CD14-positive monocyte (primary cell): ENCODE measurements at regions not wholly inside any gene's neighbourhood (a gene's known extent, or its start where the extent isn't known, plus 50 kb on each side); places are given as distances from the start of the nearest gene placed in this dataset.

Experiments
- DNase-seq, 3 donors: peaks; one replicate each; pipeline ENCODE4 v3.0.0-alpha.2; 2011 to 2022
- H2AFZ ChIP-seq: 2 replicates; pipeline ENCODE4 v1.6.0; 2012; ENCODE audit warnings: mild to moderate bottlenecking, low read depth, low read length, inconsistent platforms; ENCODE audit not compliant: insufficient read depth, poor library complexity, severe bottlenecking
- H3K27ac ChIP-seq, 2 donors: 1 replicate in 1 of 2; 2 replicates in 1 of 2; pipeline ENCODE4 v1.5.1; 2012 to 2013; ENCODE audit warnings: low read length in 2 of 2, control low read depth in 1 of 2, inconsistent platforms in 1 of 2, low read depth in 1 of 2, mild to moderate bottlenecking in 1 of 2
- H3K27me3 ChIP-seq, 2 donors: one replicate each; pipeline versions ENCODE4 v1.6.0 to v1.6.1; 2011 to 2013; ENCODE audit warnings: low read length in 2 of 2; ENCODE audit not compliant: control insufficient read depth in 2 of 2, insufficient read depth in 2 of 2
- H3K36me3 ChIP-seq, 2 donors: replicated peaks in 1 of 2; 1 replicate in 1 of 2; 2 replicates in 1 of 2; pipeline versions ENCODE4 v1.5.1 to v1.6.1; 2012 to 2013; ENCODE audit warnings: low read length in 2 of 2, control low read depth in 1 of 2, inconsistent platforms in 1 of 2, mild to moderate bottlenecking in 1 of 2; ENCODE audit not compliant: insufficient read depth in 2 of 2, control insufficient read depth in 1 of 2
- H3K4me1 ChIP-seq, 2 donors: 1 replicate in 1 of 2; 2 replicates in 1 of 2; pipeline versions ENCODE4 v1.5.1 to v1.6.1; 2012 to 2013; ENCODE audit warnings: low read length in 2 of 2, control low read depth in 1 of 2, inconsistent platforms in 1 of 2, mild to moderate bottlenecking in 1 of 2, moderate library complexity in 1 of 2; ENCODE audit not compliant: insufficient read depth in 2 of 2, control insufficient read depth in 1 of 2
- H3K4me2 ChIP-seq: replicated peaks from 2 replicates; pipeline ENCODE3; 2012; ENCODE audit warnings: low read length, moderate library complexity, mild to moderate bottlenecking; ENCODE audit not compliant: poor library complexity, severe bottlenecking; ENCODE audit errors: extremely low read depth
- H3K4me3 ChIP-seq, 3 experiments: fragments of 200-600 bp in 1 of 3; sonication (generic) in 1 of 3; replicated peaks in 1 of 3; 1 replicate in 2 of 3; 2 replicates in 1 of 3; pipeline ENCODE4 v1.5.1; 2011 to 2013; ENCODE audit warnings: low read length in 3 of 3, mild to moderate bottlenecking in 3 of 3, control low read depth in 2 of 3, low read depth in 2 of 3, inconsistent platforms in 1 of 3, moderate library complexity in 1 of 3
- H3K79me2 ChIP-seq: 2 replicates; pipeline ENCODE4 v1.6.0; 2012; ENCODE audit warnings: mild to moderate bottlenecking, control low read depth, inconsistent platforms, low read length, moderate library complexity; ENCODE audit not compliant: insufficient read depth
- H3K9ac ChIP-seq: 2 replicates; pipeline ENCODE4 v1.6.0; 2017; ENCODE audit warnings: low read length, mild to moderate bottlenecking; ENCODE audit not compliant: insufficient read depth, poor library complexity, severe bottlenecking
- H3K9me3 ChIP-seq, 2 donors: replicated peaks in 1 of 2; 1 replicate in 1 of 2; 2 replicates in 1 of 2; pipeline versions ENCODE4 v1.5.1 to v1.6.1; 2012 to 2013; ENCODE audit warnings: low read length in 2 of 2, control low read depth in 1 of 2; ENCODE audit not compliant: control insufficient read depth in 1 of 2, insufficient read depth in 1 of 2
- H4K20me1 ChIP-seq: 2 replicates; pipeline ENCODE4 v1.6.0; 2012; ENCODE audit warnings: mild to moderate bottlenecking, low read length, control low read depth, moderate library complexity; ENCODE audit not compliant: insufficient read depth
- H3K27ac Mint-ChIP-seq, 7 donors: one replicate each; pipeline ENCODE4 v1.8.0; 2020; ENCODE audit warnings: mild to moderate bottlenecking in 7 of 7, mixed read lengths in 7 of 7, moderate library complexity in 6 of 7, inconsistent platforms in 2 of 7
- H3K27me3 Mint-ChIP-seq, 3 donors: one replicate each; pipeline ENCODE4 v1.8.0; 2021 to 2022; ENCODE audit warnings: low read depth in 3 of 3, mild to moderate bottlenecking in 3 of 3, mixed read lengths in 3 of 3, moderate library complexity in 3 of 3, inconsistent platforms in 1 of 3
- H3K36me3 Mint-ChIP-seq, 2 donors: one replicate each; pipeline ENCODE4 v1.8.0; 2020; ENCODE audit warnings: mixed read lengths in 2 of 2, inconsistent platforms in 1 of 2, mild to moderate bottlenecking in 1 of 2
- H3K4me1 Mint-ChIP-seq: one replicate; pipeline ENCODE4 v1.8.0; 2020; ENCODE audit warnings: mild to moderate bottlenecking, mixed read lengths
- H3K4me3 Mint-ChIP-seq, 2 donors: one replicate each; pipeline ENCODE4 v1.8.0; 2020; ENCODE audit warnings: mild to moderate bottlenecking in 2 of 2, mixed read lengths in 2 of 2, moderate library complexity in 1 of 2
- H3K9me3 Mint-ChIP-seq, 7 donors: one replicate each; pipeline ENCODE4 v1.8.0; 2020 to 2022; ENCODE audit warnings: mixed read lengths in 7 of 7, mild to moderate bottlenecking in 6 of 7, moderate library complexity in 6 of 7, inconsistent platforms in 2 of 7
- CTCF ChIP-seq: fragments of 200-600 bp; IDR thresholded peaks from one replicate; pipeline ENCODE4 v1.8.0; 2022; ENCODE audit warnings: antibody characterized with exemption, mild to moderate bottlenecking
- WGBS: methylation state at CpG from one replicate; pipeline ENCODE4 v1.1.5; 2013; ENCODE audit warnings: missing lambda C conversion rate; ENCODE audit not compliant: insufficient coverage; 5-methylcytosine and 5-hydroxymethylcytosine counted together
- intact Hi-C, 2 donors: fragments of 100-400 bp; cut with micrococcal nuclease; formaldehyde crosslinking; loops; one replicate each; pipeline versions ENCODE4 v1.15.0 to v1.15.1; 2023

DNA sequence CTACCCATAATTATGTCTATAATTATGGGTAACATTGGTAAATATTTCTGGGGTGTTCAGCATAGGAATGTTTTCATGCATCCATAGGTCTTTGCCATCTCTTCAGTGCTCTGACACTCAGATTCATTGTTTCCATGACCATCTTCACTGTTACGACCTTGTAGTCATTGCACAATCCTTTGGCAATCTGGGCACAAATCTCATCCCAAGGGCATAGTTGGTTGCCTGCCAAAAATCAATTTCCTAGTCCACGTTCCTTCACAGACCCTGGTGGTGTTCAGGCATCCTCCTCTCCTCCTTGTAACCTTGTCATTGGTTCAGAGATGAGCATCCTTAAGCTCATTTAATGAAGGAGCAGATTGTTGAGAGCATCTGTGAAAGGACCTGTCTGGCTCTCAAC lies 1400.7 kb downstream of the CDH12 start:
- peaks cover 0 to 7% (median 0%) of the 10 kb centered on the region in 7 donors for H3K9me3 Mint-ChIP-seq
- H3K4me3 Mint-ChIP-seq = no peak overlapping the region
- no peaks in the 10 kb centered on the region for H3K4me1 Mint-ChIP-seq
- no peak overlapping the region for H3K9ac ChIP-seq
- 38% methylated on average over 1 of the region's 2 CpGs for WGBS
- no peaks in the 10 kb centered on the region for H3K4me1 ChIP-seq
- H3K27me3 Mint-ChIP-seq = no peaks in the 10 kb centered on the region
- no peak for DNase-seq
- H3K27ac ChIP-seq = no peak overlapping the region
- no peak overlapping the region for H3K4me3 ChIP-seq
- TF ChIP-seq CTCF = no peak
- no peak overlapping the region for H2AFZ ChIP-seq
- H3K36me3 ChIP-seq = no peaks in the 10 kb centered on the region
- no peak overlapping the region for H3K4me2 ChIP-seq
- no peak overlapping the region for H3K27ac Mint-ChIP-seq
- no peaks in the 10 kb centered on the region for H3K27me3 ChIP-seq
- intact Hi-C loops = no loop called here
- H4K20me1 ChIP-seq = no peaks in the 10 kb centered on the region
- H3K79me2 ChIP-seq = no peaks in the 10 kb centered on the region
- no peaks in the 10 kb centered on the region for H3K9me3 ChIP-seq
- H3K36me3 Mint-ChIP-seq = no peaks in the 10 kb centered on the region

GRCh38 chr5:21432646-21433045 lies 1420.5 kb downstream of the CDH12 start:
- no peak overlapping the region for H3K4me3 Mint-ChIP-seq
- no peak overlapping the region for H3K9ac ChIP-seq
- no peaks in the 10 kb centered on the region for H3K36me3 Mint-ChIP-seq
- H3K36me3 ChIP-seq = no peaks in the 10 kb centered on the region
- no peak overlapping the region for H3K4me2 ChIP-seq
- H3K4me1 ChIP-seq = no peaks in the 10 kb centered on the region
- H3K27me3 ChIP-seq = no peaks in the 10 kb centered on the region
- no peak overlapping the region for H2AFZ ChIP-seq
- no peaks in the 10 kb centered on the region for H4K20me1 ChIP-seq
- H3K27ac Mint-ChIP-seq = no peak overlapping the region
- no peak overlapping the region for H3K4me3 ChIP-seq
- H3K27ac ChIP-seq = no peak overlapping the region
- intact Hi-C loops = no loop called here
- H3K27me3 Mint-ChIP-seq = no peaks in the 10 kb centered on the region
- DNase-seq = no peak
- H3K4me1 Mint-ChIP-seq = no peaks in the 10 kb centered on the region
- no peak for TF ChIP-seq CTCF
- no peaks in the 10 kb centered on the region for H3K79me2 ChIP-seq
- peaks cover 0 to 5% (median 0%) of the 10 kb centered on the region in 7 donors for H3K9me3 Mint-ChIP-seq
- no peaks in the 10 kb centered on the region for H3K9me3 ChIP-seq
- WGBS = 100% methylated on average over 1 of the region's 2 CpGs
